HG03460 (cell line): ENCODE measurements at regions not wholly inside any gene's neighbourhood (a gene's known extent, or its start where the extent isn't known, plus 50 kb on each side); places are given as distances from the start of the nearest gene placed in this dataset.

Experiments
- ATAC-seq: cut with Tn5 transposase; IDR thresholded peaks from one replicate; pipeline ENCODE4 v1.9.1; 2021; ENCODE audit not compliant: unreplicated experiment

DNA sequence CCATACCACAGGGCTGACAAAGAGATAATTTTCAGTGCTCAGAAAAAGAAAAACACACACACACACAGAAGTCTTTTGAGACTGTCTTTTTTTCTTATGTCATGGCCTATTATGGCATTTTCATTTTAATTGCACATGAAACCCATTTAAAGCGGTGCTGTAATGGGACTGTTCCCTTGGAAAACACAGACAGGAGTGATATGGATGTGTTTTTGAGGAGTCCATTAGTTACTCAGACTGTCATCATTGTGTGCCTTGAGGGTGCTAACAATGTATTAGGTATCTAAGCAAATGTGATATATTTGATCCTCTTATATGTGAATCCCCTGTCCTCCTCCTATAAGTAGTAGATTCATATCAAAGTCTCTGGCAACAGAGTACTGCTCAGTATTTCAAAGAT, 642.0 kb upstream of the WWC1 start:
- no peak for ATAC-seq

- ATAC-seq: no peak
Observed at GRCh38 chr5:167652690-167653089, 638.8 kb upstream of the WWC1 start.

- no peak for ATAC-seq
Observed at GRCh38 chr5:167653645-167654106, 637.8 kb upstream of the WWC1 start.

DNA sequence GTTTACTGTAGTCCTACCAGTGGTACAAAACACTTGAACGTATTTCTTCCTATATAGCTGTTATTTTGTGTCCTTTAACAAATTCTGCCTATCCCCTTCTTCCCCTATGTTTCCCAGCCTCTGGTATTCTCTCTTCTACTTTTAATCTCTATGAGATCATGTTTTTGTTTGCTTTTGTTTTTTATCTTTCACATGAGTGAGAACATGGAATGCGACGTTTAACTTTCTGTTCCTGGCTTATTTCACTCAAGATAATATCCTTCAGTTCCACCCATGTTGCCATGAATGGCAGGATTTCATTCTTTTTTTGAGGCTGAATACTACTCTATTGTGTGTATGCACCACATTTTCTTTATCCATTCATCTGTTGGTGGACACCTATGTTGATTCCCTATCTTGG, 634.4 kb upstream of the WWC1 start:
- no peak for ATAC-seq

- ATAC-seq: no peak
Observed at GRCh38 chr5:167658889-167659288, 632.6 kb upstream of the WWC1 start.

- no peak for ATAC-seq
Observed at GRCh38 chr5:167661605-167662004, 629.8 kb upstream of the WWC1 start.

DNA sequence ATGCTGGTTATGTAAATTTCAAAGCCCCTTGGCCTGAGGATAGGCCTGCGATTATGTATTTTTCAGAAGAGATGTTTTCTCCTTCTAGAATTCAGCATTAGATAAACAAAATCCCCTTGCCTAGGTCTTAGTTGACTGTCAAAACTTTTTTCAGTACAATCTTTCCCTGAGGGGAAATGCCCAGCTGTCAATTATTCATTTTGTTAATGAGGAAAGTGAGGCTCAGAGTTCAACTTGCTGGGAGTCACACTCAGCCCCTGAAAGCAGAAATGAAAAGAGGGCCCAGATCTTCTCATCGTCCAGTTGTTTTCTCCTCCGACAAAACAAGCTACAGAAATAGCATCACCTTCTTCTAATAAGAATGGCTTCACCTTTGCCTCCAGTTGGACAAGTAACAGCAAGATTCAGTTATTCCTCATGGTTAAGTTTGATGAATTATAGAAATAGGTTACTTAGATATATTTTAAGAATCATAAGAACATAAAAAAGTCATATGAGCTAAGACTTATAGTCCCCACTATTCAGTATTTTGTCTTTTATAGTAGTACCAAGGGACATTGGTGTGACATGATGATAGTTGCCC, 627.1 kb upstream of the WWC1 start:
- ATAC-seq: no peak

GRCh38 chr5:167665841-167666375, 625.5 kb upstream of the WWC1 start:
- no peak for ATAC-seq

GRCh38 chr5:167671176-167671575, 620.3 kb upstream of the WWC1 start:
- no peak for ATAC-seq

DNA sequence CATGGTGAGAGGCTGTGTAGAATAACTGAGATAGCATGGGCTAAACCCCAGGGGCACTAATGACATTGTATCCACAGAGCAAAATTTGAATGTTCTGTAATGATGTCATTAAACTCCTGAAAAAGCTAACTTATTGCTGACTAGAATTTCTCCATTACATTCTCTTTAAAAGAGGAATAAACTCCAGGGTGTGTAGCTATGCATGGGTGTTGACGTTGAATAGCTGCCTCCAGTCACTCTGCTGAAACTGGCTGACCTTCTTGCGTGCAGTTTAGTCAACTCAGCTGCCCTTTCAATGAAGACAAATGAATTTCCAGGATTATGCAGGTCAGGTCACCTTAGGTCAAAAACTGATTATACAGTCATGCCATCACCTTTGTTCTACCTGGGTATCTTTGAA, 617.5 kb upstream of the WWC1 start:
- no peak for ATAC-seq

DNA sequence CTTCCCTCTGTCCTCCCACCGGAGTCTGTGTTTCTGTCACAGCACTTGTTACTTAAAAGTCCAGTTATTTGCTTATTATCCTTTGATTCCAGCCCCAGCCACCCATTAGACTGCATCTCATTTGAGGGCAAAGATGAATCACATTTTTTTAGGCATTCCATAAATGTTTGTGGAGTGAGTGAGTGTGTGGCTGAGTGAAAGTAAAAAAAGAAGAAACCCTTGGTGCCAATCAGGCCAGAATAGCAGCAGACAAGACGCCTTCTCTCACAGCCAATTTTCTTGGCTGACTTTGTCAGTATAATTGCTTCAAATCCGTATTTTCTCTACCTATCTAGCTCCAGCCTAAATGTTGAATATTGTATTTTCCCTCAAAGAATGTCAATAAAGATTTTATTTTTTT, 613.0 kb upstream of the WWC1 start:
- ATAC-seq: no peak

DNA sequence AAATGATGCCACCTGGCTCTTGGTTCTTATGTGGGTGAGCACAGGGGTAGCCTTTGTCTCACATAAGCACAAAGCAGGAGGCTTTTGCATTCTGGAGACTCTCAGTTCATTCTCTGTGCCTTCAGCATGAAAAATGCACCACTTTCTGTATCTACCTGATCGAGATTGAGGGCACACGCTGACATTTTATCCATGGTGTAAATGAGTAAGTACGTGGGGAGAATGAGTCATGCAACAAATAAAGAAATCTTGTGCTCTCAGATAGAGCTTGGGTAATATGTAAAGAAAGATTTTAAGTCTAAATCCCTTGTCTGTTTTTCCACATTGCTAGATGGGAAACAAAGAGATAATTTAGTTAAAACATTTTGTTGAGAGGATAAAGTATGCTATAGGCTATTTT, 607.2 kb upstream of the WWC1 start:
- ATAC-seq: no peak

GRCh38 chr5:167688341-167689130, 602.9 kb upstream of the WWC1 start:
- no peak for ATAC-seq

GRCh38 chr5:167694325-167695147, 596.9 kb upstream of the WWC1 start:
- no peak for ATAC-seq

- ATAC-seq: no peak
Observed at GRCh38 chr5:167696558-167697314, 594.7 kb upstream of the WWC1 start.

DNA sequence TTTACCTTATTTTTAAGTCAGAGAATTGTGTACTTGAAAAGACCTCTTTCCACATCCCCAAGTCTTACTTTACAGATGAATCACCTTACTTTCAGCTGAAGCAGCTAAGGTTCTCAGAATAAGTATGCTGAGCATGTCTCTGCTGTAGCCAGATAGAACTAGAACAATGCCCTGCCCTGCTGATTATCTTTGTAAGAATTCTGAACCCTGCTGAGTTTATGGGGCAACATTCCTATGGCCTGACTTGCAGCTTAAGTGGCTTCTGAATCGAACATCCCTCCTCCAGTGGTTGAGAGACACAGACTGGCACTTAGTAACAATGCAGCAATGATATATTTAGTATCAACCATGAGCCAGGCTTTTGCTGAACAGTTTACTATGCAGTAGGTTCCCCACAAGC, 592.0 kb upstream of the WWC1 start:
- ATAC-seq: no peak

- ATAC-seq: no peak
Observed at GRCh38 chr5:167701051-167701450, 590.4 kb upstream of the WWC1 start.

GRCh38 chr5:167702014-167702413, 589.4 kb upstream of the WWC1 start:
- ATAC-seq: no peak

DNA sequence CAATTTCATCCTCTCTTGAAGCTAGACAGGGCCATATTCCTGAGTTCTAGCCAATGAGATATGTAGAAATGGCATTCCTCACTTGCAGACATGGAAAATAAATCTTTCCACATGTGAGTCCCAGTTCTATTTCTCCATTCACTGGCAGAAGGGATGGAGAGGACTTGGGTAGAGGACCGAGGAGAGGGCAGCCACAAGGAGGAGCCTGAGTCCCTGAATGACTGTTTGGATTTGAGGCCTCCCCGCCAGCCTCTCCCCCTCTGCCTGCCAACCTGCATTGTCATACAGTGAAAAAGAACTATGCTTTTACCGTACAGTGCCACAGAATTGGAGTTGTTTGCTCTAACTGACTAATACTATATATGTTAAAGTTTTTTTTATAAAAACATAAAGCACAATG, 583.0 kb upstream of the WWC1 start:
- ATAC-seq: no peak

DNA sequence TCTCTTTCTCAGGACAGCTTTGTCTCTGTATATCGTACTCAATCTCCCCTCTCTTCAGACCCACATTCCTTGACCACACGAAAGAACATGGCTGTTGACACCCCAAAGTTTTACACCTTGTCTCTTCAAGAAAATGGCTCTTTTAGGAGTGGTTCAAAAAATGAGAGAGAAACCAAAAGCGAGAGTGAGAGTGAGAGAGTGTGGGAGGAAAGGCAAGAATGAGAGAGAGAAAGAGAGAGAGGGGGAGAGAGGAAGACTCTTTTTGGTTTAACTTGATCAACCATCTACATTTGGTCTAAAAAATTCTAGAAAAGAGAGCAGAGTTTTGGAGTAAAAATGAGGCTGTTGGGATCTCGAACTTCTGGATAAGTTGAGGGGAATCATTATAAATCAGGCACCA, 581.8 kb upstream of the WWC1 start:
- ATAC-seq: no peak
